ELF-1 (cell line): ENCODE measurements at regions not wholly inside any gene's neighbourhood (a gene's known extent, or its start where the extent isn't known, plus 50 kb on each side); places are given as distances from the start of the nearest gene placed in this dataset.

Experiments used
- DNase-seq: peaks from one replicate; pipeline ENCODE4 v3.0.0-alpha.2; 2016; ENCODE audit warnings: low read depth, low spot score

- DNase-seq: no peak
Measured at GRCh38 chr18:27899893-27900292, 277.0 kb downstream of the CDH2 start.

GRCh38 chr18:27894746-27895145, 282.2 kb downstream of the CDH2 start:
- no peak for DNase-seq

GRCh38 chr18:27887711-27888495, 289.0 kb downstream of the CDH2 start:
- no peak for DNase-seq

GRCh38 chr18:27887287-27887686, 289.6 kb downstream of the CDH2 start:
- DNase-seq: no peak

- DNase-seq: no peak
Measured at GRCh38 chr18:27879540-27879939, 297.4 kb downstream of the CDH2 start.

GRCh38 chr18:27871726-27872125, 305.2 kb downstream of the CDH2 start:
- DNase-seq: no peak

GRCh38 chr18:27869735-27870134, 307.2 kb downstream of the CDH2 start:
- no peak for DNase-seq

GRCh38 chr18:27865431-27865830, 311.5 kb downstream of the CDH2 start:
- DNase-seq: no peak

- no peak for DNase-seq
Measured at GRCh38 chr18:27863780-27864430, 313.0 kb downstream of the CDH2 start.

GRCh38 chr18:27862041-27862682, 314.8 kb downstream of the CDH2 start:
- DNase-seq: no peak

GRCh38 chr18:27861539-27861938, 315.4 kb downstream of the CDH2 start:
- DNase-seq: no peak

GRCh38 chr18:27860701-27861107, 316.2 kb downstream of the CDH2 start:
- DNase-seq: peak; percentile 19

GRCh38 chr18:27860011-27860410, 316.9 kb downstream of the CDH2 start:
- DNase-seq: peak; percentile 18

GRCh38 chr18:27856820-27857219, 320.1 kb downstream of the CDH2 start:
- no peak for DNase-seq

- DNase-seq: no peak
Measured at GRCh38 chr18:27855486-27855885, 321.4 kb downstream of the CDH2 start.

- no peak for DNase-seq
Measured at GRCh38 chr18:27854631-27855030, 322.3 kb downstream of the CDH2 start.

GRCh38 chr18:27848336-27848735, 328.6 kb downstream of the CDH2 start:
- no peak for DNase-seq

- no peak for DNase-seq
Measured at GRCh38 chr18:27847412-27847811, 329.5 kb downstream of the CDH2 start.

GRCh38 chr18:27845897-27846296, 331.0 kb downstream of the CDH2 start:
- no peak for DNase-seq

GRCh38 chr18:27843783-27844777, 332.9 kb downstream of the CDH2 start:
- no peak for DNase-seq

- no peak for DNase-seq
Measured at GRCh38 chr18:27839141-27839540, 337.8 kb downstream of the CDH2 start.

- DNase-seq: no peak
Measured at GRCh38 chr18:27838225-27838624, 338.7 kb downstream of the CDH2 start.
